Prostate gland (tissue), 2 donors: ENCODE measurements at regions not wholly inside any gene's neighbourhood (a gene's known extent, or its start where the extent isn't known, plus 50 kb on each side); places are given as distances from the start of the nearest gene placed in this dataset.
"Not testable (repeated sequence)": the region's sequence is repeated elsewhere in the genome, so short reads cannot be mapped to it uniquely, and the experiment has no call there.

Experiments
- DNase-seq: peaks from one replicate; pipeline ENCODE4 v3.0.0-alpha.2; 2019; ENCODE audit warnings: low spot score
- H3K27ac ChIP-seq, 2 donors: fragments of 200-600 bp; sonication (generic); 2 replicates each; pipeline ENCODE4 v1.5.1; 2017 to 2019
- H3K27me3 ChIP-seq: fragments of 200-600 bp; sonication (generic); replicated peaks from 2 replicates; pipeline ENCODE4 v1.5.1; 2019; ENCODE audit not compliant: insufficient read depth
- H3K36me3 ChIP-seq, 2 donors: fragments of 200-600 bp; sonication (generic); 1 replicate in 1 of 2; 2 replicates in 1 of 2; pipeline versions ENCODE4 v1.5.1 to v1.8.1; 2017 to 2019
- H3K4me1 ChIP-seq: fragments of 200-600 bp; sonication (generic); replicated peaks from 2 replicates; pipeline ENCODE4 v1.5.1; 2019
- H3K4me3 ChIP-seq, 2 donors: fragments of 200-600 bp; sonication (generic); 2 replicates each; pipeline ENCODE4 v1.5.1; 2017 to 2019
- H3K9me3 ChIP-seq: fragments of 200-600 bp; sonication (generic); 2 replicates; pipeline ENCODE4 v1.5.1; 2017
- CTCF ChIP-seq, 4 experiments: fragments of 200-600 bp in 2 of 4; fragments of 450-650 bp in 2 of 4; sonication (generic) in 2 of 4; IDR thresholded peaks; 1 replicate in 3 of 4; 2 replicates in 1 of 4; pipeline ENCODE4 v1.5.1; 2016 to 2019; ENCODE audit warnings: antibody characterized with exemption in 4 of 4, mild to moderate bottlenecking in 2 of 4, moderate library complexity in 2 of 4
- POLR2A ChIP-seq: fragments of 450-650 bp; IDR thresholded peaks from one replicate; pipeline ENCODE4 v1.6.1; 2016; ENCODE audit warnings: antibody characterized with exemption, mild to moderate bottlenecking
- POLR2AphosphoS5 ChIP-seq: sonication (generic); formaldehyde crosslinking; IDR thresholded peaks from one replicate; pipeline ENCODE4 v1.6.1; 2017; ENCODE audit warnings: antibody characterized with exemption
- WGBS: methylation state at CpG from one replicate; pipeline ENCODE4 v1.1.5; 2018; 5-methylcytosine and 5-hydroxymethylcytosine counted together
- intact Hi-C: fragments of 100-400 bp; cut with DNase I; formaldehyde crosslinking; loops from one replicate; pipeline ENCODE4 v1.14.2; 2022

- no peak overlapping the region for H3K27ac ChIP-seq
- intact Hi-C loops: no loop called here
Measured at GRCh38 chr6:996271-996852, 303.4 kb upstream of the EXOC2 start.

GRCh38 chr6:991192-991591 is 298.3 kb upstream of the EXOC2 start:
- Histone ChIP-seq H3K27me3 (no peaks in the 10 kb centered on the region), H3K4me1 (no peaks in the 10 kb centered on the region), H3K4me3 (no peak overlapping the region), H3K9me3 (no peaks in the 10 kb centered on the region), H3K27ac (no peak overlapping the region), H3K36me3 (no peaks in the 10 kb centered on the region)
- no peak for TF ChIP-seq POLR2AphosphoS5
- TF ChIP-seq CTCF (IDR thresholded peaks at IDR 0.05): no peak
- no peak for TF ChIP-seq POLR2A
- no peak for DNase-seq
- intact Hi-C loops: no loop called here

More at GRCh38 chr6:996271-996852, 303.4 kb upstream of the EXOC2 start:
- Histone ChIP-seq H3K9me3 (no peaks in the 10 kb centered on the region), H3K4me3 (no peak overlapping the region), H3K27me3 (no peaks in the 10 kb centered on the region), H3K36me3 (no peaks in the 10 kb centered on the region), H3K4me1 (no peaks in the 10 kb centered on the region)
- 64% methylated on average over 9 of the region's 9 CpGs for WGBS
- TF ChIP-seq POLR2A (no peak), POLR2AphosphoS5 (no peak), CTCF (IDR thresholded peaks at IDR 0.05) (no peak)
- DNase-seq: no peak

GRCh38 chr6:984031-984430 is 291.1 kb upstream of the EXOC2 start:
- Histone ChIP-seq H3K4me1 (no peaks in the 10 kb centered on the region), H3K9me3 (no peaks in the 10 kb centered on the region), H3K27ac (no peak overlapping the region), H3K36me3 (no peaks in the 10 kb centered on the region), H3K4me3 (no peak overlapping the region), H3K27me3 (no peaks in the 10 kb centered on the region)
- 62% methylated on average over 4 of the region's 4 CpGs for WGBS
- DNase-seq: no peak
- intact Hi-C loops: no loop called here
- TF ChIP-seq POLR2A (no peak), CTCF (IDR thresholded peaks at IDR 0.05) (no peak), POLR2AphosphoS5 (no peak)

GRCh38 chr6:978937-979685 is 286.2 kb upstream of the EXOC2 start:
- Histone ChIP-seq H3K27me3 (no peaks in the 10 kb centered on the region), H3K36me3 (no peaks in the 10 kb centered on the region), H3K27ac (no peak overlapping the region), H3K4me3 (no peak overlapping the region), H3K4me1 (no peaks in the 10 kb centered on the region), H3K9me3 (no peaks in the 10 kb centered on the region)
- no peak for TF ChIP-seq POLR2A
- no peak for TF ChIP-seq CTCF (IDR thresholded peaks at IDR 0.05)
- no peak for TF ChIP-seq POLR2AphosphoS5
- WGBS: 88% methylated on average over 4 of the region's 4 CpGs
- no peak for DNase-seq
- intact Hi-C loops: no loop called here

GRCh38 chr6:977226-977625 is 284.3 kb upstream of the EXOC2 start:
- DNase-seq, H3K27me3 ChIP-seq, H3K4me1 ChIP-seq, H3K27ac ChIP-seq, intact Hi-C loops, H3K4me3 ChIP-seq, H3K9me3 ChIP-seq, H3K36me3 ChIP-seq: not testable (repeated sequence)
